CD14-positive monocyte (primary cell): ENCODE measurements at regions not wholly inside any gene's neighbourhood (a gene's known extent, or its start where the extent isn't known, plus 50 kb on each side); places are given as distances from the start of the nearest gene placed in this dataset.

ENCODE experiments used
- DNase-seq, 3 donors: peaks; one replicate each; pipeline ENCODE4 v3.0.0-alpha.2; 2011 to 2022
- H2AFZ ChIP-seq: 2 replicates; pipeline ENCODE4 v1.6.0; 2012; ENCODE audit warnings: mild to moderate bottlenecking, low read depth, low read length, inconsistent platforms; ENCODE audit not compliant: insufficient read depth, poor library complexity, severe bottlenecking
- H3K27ac ChIP-seq, 2 donors: 1 replicate in 1 of 2; 2 replicates in 1 of 2; pipeline ENCODE4 v1.5.1; 2012 to 2013; ENCODE audit warnings: low read length in 2 of 2, control low read depth in 1 of 2, inconsistent platforms in 1 of 2, low read depth in 1 of 2, mild to moderate bottlenecking in 1 of 2
- H3K27me3 ChIP-seq, 2 donors: one replicate each; pipeline versions ENCODE4 v1.6.0 to v1.6.1; 2011 to 2013; ENCODE audit warnings: low read length in 2 of 2; ENCODE audit not compliant: control insufficient read depth in 2 of 2, insufficient read depth in 2 of 2
- H3K36me3 ChIP-seq, 2 donors: replicated peaks in 1 of 2; 1 replicate in 1 of 2; 2 replicates in 1 of 2; pipeline versions ENCODE4 v1.5.1 to v1.6.1; 2012 to 2013; ENCODE audit warnings: low read length in 2 of 2, control low read depth in 1 of 2, inconsistent platforms in 1 of 2, mild to moderate bottlenecking in 1 of 2; ENCODE audit not compliant: insufficient read depth in 2 of 2, control insufficient read depth in 1 of 2
- H3K4me1 ChIP-seq, 2 donors: 1 replicate in 1 of 2; 2 replicates in 1 of 2; pipeline versions ENCODE4 v1.5.1 to v1.6.1; 2012 to 2013; ENCODE audit warnings: low read length in 2 of 2, control low read depth in 1 of 2, inconsistent platforms in 1 of 2, mild to moderate bottlenecking in 1 of 2, moderate library complexity in 1 of 2; ENCODE audit not compliant: insufficient read depth in 2 of 2, control insufficient read depth in 1 of 2
- H3K4me2 ChIP-seq: replicated peaks from 2 replicates; pipeline ENCODE3; 2012; ENCODE audit warnings: low read length, moderate library complexity, mild to moderate bottlenecking; ENCODE audit not compliant: poor library complexity, severe bottlenecking; ENCODE audit errors: extremely low read depth
- H3K4me3 ChIP-seq, 3 experiments: fragments of 200-600 bp in 1 of 3; sonication (generic) in 1 of 3; replicated peaks in 1 of 3; 1 replicate in 2 of 3; 2 replicates in 1 of 3; pipeline ENCODE4 v1.5.1; 2011 to 2013; ENCODE audit warnings: low read length in 3 of 3, mild to moderate bottlenecking in 3 of 3, control low read depth in 2 of 3, low read depth in 2 of 3, inconsistent platforms in 1 of 3, moderate library complexity in 1 of 3
- H3K79me2 ChIP-seq: 2 replicates; pipeline ENCODE4 v1.6.0; 2012; ENCODE audit warnings: mild to moderate bottlenecking, control low read depth, inconsistent platforms, low read length, moderate library complexity; ENCODE audit not compliant: insufficient read depth
- H3K9ac ChIP-seq: 2 replicates; pipeline ENCODE4 v1.6.0; 2017; ENCODE audit warnings: low read length, mild to moderate bottlenecking; ENCODE audit not compliant: insufficient read depth, poor library complexity, severe bottlenecking
- H3K9me3 ChIP-seq, 2 donors: replicated peaks in 1 of 2; 1 replicate in 1 of 2; 2 replicates in 1 of 2; pipeline versions ENCODE4 v1.5.1 to v1.6.1; 2012 to 2013; ENCODE audit warnings: low read length in 2 of 2, control low read depth in 1 of 2; ENCODE audit not compliant: control insufficient read depth in 1 of 2, insufficient read depth in 1 of 2
- H4K20me1 ChIP-seq: 2 replicates; pipeline ENCODE4 v1.6.0; 2012; ENCODE audit warnings: mild to moderate bottlenecking, low read length, control low read depth, moderate library complexity; ENCODE audit not compliant: insufficient read depth
- H3K27ac Mint-ChIP-seq, 7 donors: one replicate each; pipeline ENCODE4 v1.8.0; 2020; ENCODE audit warnings: mild to moderate bottlenecking in 7 of 7, mixed read lengths in 7 of 7, moderate library complexity in 6 of 7, inconsistent platforms in 2 of 7
- H3K27me3 Mint-ChIP-seq, 3 donors: one replicate each; pipeline ENCODE4 v1.8.0; 2021 to 2022; ENCODE audit warnings: low read depth in 3 of 3, mild to moderate bottlenecking in 3 of 3, mixed read lengths in 3 of 3, moderate library complexity in 3 of 3, inconsistent platforms in 1 of 3
- H3K36me3 Mint-ChIP-seq, 2 donors: one replicate each; pipeline ENCODE4 v1.8.0; 2020; ENCODE audit warnings: mixed read lengths in 2 of 2, inconsistent platforms in 1 of 2, mild to moderate bottlenecking in 1 of 2
- H3K4me1 Mint-ChIP-seq: one replicate; pipeline ENCODE4 v1.8.0; 2020; ENCODE audit warnings: mild to moderate bottlenecking, mixed read lengths
- H3K4me3 Mint-ChIP-seq, 2 donors: one replicate each; pipeline ENCODE4 v1.8.0; 2020; ENCODE audit warnings: mild to moderate bottlenecking in 2 of 2, mixed read lengths in 2 of 2, moderate library complexity in 1 of 2
- H3K9me3 Mint-ChIP-seq, 7 donors: one replicate each; pipeline ENCODE4 v1.8.0; 2020 to 2022; ENCODE audit warnings: mixed read lengths in 7 of 7, mild to moderate bottlenecking in 6 of 7, moderate library complexity in 6 of 7, inconsistent platforms in 2 of 7
- WGBS: methylation state at CpG from one replicate; pipeline ENCODE4 v1.1.5; 2013; ENCODE audit warnings: missing lambda C conversion rate; ENCODE audit not compliant: insufficient coverage; 5-methylcytosine and 5-hydroxymethylcytosine counted together
- intact Hi-C, 2 donors: fragments of 100-400 bp; cut with micrococcal nuclease; formaldehyde crosslinking; loops; one replicate each; pipeline versions ENCODE4 v1.15.0 to v1.15.1; 2023
- TF ChIP-seq, protein P1 (sequence below): fragments of 200-600 bp; IDR thresholded peaks from one replicate; pipeline ENCODE4 v1.8.0; 2022; ENCODE audit warnings: antibody characterized with exemption, mild to moderate bottlenecking

DNA sequence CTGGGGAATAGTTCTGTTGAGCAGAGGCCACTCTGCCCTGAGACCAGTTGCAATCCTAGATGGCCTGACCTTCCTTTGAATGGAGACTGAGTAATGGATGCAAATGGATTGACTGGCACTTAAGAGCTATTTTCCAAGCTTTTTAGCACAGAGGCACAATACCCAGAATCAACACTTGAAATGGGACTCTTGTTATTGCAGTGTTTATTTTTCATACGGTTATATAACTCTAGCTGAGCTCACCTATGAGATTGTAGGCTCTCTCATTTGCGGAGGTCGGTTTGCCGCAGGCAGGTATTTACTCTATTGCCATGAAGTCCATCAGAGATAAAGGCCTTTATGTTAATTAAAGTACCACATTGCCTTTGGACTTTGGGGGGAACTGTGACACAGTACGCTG is 422.3 kb upstream of the CELF4 start:
- H3K9me3 Mint-ChIP-seq = peaks cover 1 to 10% (median 3%) of the 10 kb centered on the region in 7 donors
- no peak overlapping the region for H3K27ac ChIP-seq
- WGBS = 100% methylated on average over 5 of the region's 5 CpGs

DNA sequence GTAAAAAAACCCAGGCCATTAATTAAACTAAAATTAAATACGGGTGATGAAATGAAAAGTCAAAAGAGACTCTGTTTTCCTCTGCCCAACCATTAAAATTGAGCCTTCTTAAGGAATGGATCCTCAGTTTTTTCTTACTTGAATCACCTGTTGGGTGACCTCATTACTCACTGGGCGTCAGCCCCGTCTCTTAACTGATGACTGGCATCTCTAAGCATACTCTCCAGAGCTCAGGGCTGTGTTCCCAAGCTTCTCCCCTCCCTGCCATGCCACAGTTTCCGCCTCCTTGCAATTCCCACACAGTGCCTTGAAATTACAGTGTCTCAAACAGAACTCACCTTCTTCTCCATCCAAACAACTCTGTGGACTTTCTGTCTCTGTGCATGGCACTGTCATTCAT is 421.1 kb upstream of the CELF4 start:
- Histone ChIP-seq H3K9me3 (peaks cover 0 to 7% of the 10 kb centered on the region in 2 donors), H3K79me2 (no peaks in the 10 kb centered on the region), H3K4me1 (no peaks in the 10 kb centered on the region), H3K4me3 (no peak overlapping the region), H3K27ac (no peak overlapping the region), H3K9ac (no peak overlapping the region), H3K4me2 (no peak overlapping the region), H3K36me3 (no peaks in the 10 kb centered on the region), H3K27me3 (no peaks in the 10 kb centered on the region), H2AFZ (no peak overlapping the region), H4K20me1 (no peaks in the 10 kb centered on the region)
- 63% methylated on average over 3 of the region's 4 CpGs for WGBS
- no peaks in the 10 kb centered on the region for H3K4me1 Mint-ChIP-seq
- TF ChIP-seq, protein P1, sequence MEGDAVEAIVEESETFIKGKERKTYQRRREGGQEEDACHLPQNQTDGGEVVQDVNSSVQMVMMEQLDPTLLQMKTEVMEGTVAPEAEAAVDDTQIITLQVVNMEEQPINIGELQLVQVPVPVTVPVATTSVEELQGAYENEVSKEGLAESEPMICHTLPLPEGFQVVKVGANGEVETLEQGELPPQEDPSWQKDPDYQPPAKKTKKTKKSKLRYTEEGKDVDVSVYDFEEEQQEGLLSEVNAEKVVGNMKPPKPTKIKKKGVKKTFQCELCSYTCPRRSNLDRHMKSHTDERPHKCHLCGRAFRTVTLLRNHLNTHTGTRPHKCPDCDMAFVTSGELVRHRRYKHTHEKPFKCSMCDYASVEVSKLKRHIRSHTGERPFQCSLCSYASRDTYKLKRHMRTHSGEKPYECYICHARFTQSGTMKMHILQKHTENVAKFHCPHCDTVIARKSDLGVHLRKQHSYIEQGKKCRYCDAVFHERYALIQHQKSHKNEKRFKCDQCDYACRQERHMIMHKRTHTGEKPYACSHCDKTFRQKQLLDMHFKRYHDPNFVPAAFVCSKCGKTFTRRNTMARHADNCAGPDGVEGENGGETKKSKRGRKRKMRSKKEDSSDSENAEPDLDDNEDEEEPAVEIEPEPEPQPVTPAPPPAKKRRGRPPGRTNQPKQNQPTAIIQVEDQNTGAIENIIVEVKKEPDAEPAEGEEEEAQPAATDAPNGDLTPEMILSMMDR = no peak
- no peaks in the 10 kb centered on the region for H3K27me3 Mint-ChIP-seq
- H3K27ac Mint-ChIP-seq = no peak overlapping the region
- intact Hi-C loops = loop anchor here in 1 of 2 donors (10.0 kb wide), 1 partner anchor 62 kb away; no protein-coding TSS in a partner anchor
- H3K4me3 Mint-ChIP-seq = no peak overlapping the region
- no peaks in the 10 kb centered on the region for H3K36me3 Mint-ChIP-seq
- no peak for DNase-seq
- H3K9me3 Mint-ChIP-seq = peaks cover 0 to 10% (median 4%) of the 10 kb centered on the region in 7 donors

More for the DNA sequence above, 422.3 kb upstream of the CELF4 start:
- no peaks in the 10 kb centered on the region for H3K36me3 ChIP-seq
- no peak overlapping the region for H3K9ac ChIP-seq
- no peaks in the 10 kb centered on the region for H3K27me3 Mint-ChIP-seq
- DNase-seq = no peak
- intact Hi-C loops = loop anchor here in 1 of 2 donors (10.0 kb wide), 1 partner anchor 63 kb away; no protein-coding TSS in a partner anchor
- no peak overlapping the region for H3K4me3 Mint-ChIP-seq
- H3K4me1 ChIP-seq = no peaks in the 10 kb centered on the region
- no peak overlapping the region for H3K27ac Mint-ChIP-seq
- H3K4me3 ChIP-seq = no peak overlapping the region
- no peaks in the 10 kb centered on the region for H3K36me3 Mint-ChIP-seq
- TF ChIP-seq, protein P1 = no peak
- no peaks in the 10 kb centered on the region for H3K27me3 ChIP-seq
- H3K4me1 Mint-ChIP-seq = no peaks in the 10 kb centered on the region
- H3K9me3 ChIP-seq = peaks cover 0 to 7% of the 10 kb centered on the region in 2 donors
- no peak overlapping the region for H2AFZ ChIP-seq
- H4K20me1 ChIP-seq = no peaks in the 10 kb centered on the region
- no peaks in the 10 kb centered on the region for H3K79me2 ChIP-seq
- H3K4me2 ChIP-seq = no peak overlapping the region
